Keratinocyte (primary cell): ENCODE measurements at regions not wholly inside any gene's neighbourhood (a gene's known extent, or its start where the extent isn't known, plus 50 kb on each side); places are given as distances from the start of the nearest gene placed in this dataset.

Experiments used
- DNase-seq: peaks from one replicate; pipeline ENCODE4 v3.0.0-alpha.2; 2011; ENCODE audit warnings: low read depth, missing footprints, low spot score
- FAIRE-seq: peaks from 2 replicates; lab custom pipeline; 2011; peaks lifted over from hg19 to GRCh38; lab: Jason Lieb, UNC
- H2AFZ ChIP-seq: 2 replicates; pipeline ENCODE4 v1.6.0; 2012; ENCODE audit warnings: low read length, control low read depth, inconsistent platforms; ENCODE audit not compliant: control insufficient read depth
- H3K27ac ChIP-seq: 2 replicates; pipeline ENCODE4 v1.5.1; 2011; ENCODE audit warnings: low read length; ENCODE audit not compliant: control insufficient read depth, insufficient read depth
- H3K27me3 ChIP-seq: 3 replicates; pipeline ENCODE4 v1.6.0; 2011; ENCODE audit warnings: low read length; ENCODE audit not compliant: control insufficient read depth, insufficient read depth; ENCODE audit errors: extremely low read depth
- H3K36me3 ChIP-seq, 2 experiments: 2 replicates in 1 of 2; 3 replicates in 1 of 2; pipeline ENCODE4 v1.5.1; 2011; ENCODE audit warnings: low read length in 2 of 2, mild to moderate bottlenecking in 1 of 2; ENCODE audit not compliant: control insufficient read depth in 2 of 2, insufficient read depth in 2 of 2; ENCODE audit errors: extremely low read depth in 1 of 2
- H3K4me1 ChIP-seq: 3 replicates; pipeline ENCODE4 v1.5.1; 2011; ENCODE audit warnings: low read length; ENCODE audit not compliant: control insufficient read depth, insufficient read depth; ENCODE audit errors: extremely low read depth
- H3K4me2 ChIP-seq: 3 replicates; pipeline ENCODE4 v1.6.0; 2011; ENCODE audit warnings: low read depth, low read length; ENCODE audit not compliant: control insufficient read depth, insufficient read depth; ENCODE audit errors: extremely low read depth
- H3K4me3 ChIP-seq, 3 experiments: fragments of 200-600 bp in 1 of 3; sonication (generic) in 1 of 3; 2 replicates in 2 of 3; 3 replicates in 1 of 3; pipeline ENCODE4 v1.5.1; 2011 to 2016; ENCODE audit warnings: low read length in 3 of 3, mild to moderate bottlenecking in 3 of 3, control low read depth in 2 of 3, inconsistent platforms in 1 of 3, low read depth in 1 of 3, mixed read lengths in 1 of 3, mixed run types in 1 of 3, moderate library complexity in 1 of 3; ENCODE audit not compliant: control insufficient read depth in 2 of 3, insufficient read depth in 2 of 3; ENCODE audit errors: extremely low read depth in 1 of 3
- H3K79me2 ChIP-seq: 2 replicates; pipeline ENCODE4 v1.6.0; 2012; ENCODE audit warnings: low read length; ENCODE audit not compliant: control insufficient read depth, insufficient read depth
- H3K9ac ChIP-seq: 3 replicates; pipeline ENCODE4 v1.6.0; 2011; ENCODE audit warnings: low read length; ENCODE audit not compliant: control insufficient read depth, insufficient read depth; ENCODE audit errors: extremely low read depth
- H3K9me1 ChIP-seq: 3 replicates; pipeline ENCODE4 v1.6.0; 2011; ENCODE audit warnings: low read length; ENCODE audit not compliant: control insufficient read depth, insufficient read depth; ENCODE audit errors: extremely low read depth
- H3K9me3 ChIP-seq: 2 replicates; pipeline ENCODE4 v1.5.1; 2012; ENCODE audit warnings: low read depth, low read length; ENCODE audit not compliant: control insufficient read depth
- H4K20me1 ChIP-seq: 3 replicates; pipeline ENCODE4 v1.6.0; 2011; ENCODE audit warnings: low read length; ENCODE audit not compliant: control insufficient read depth, insufficient read depth; ENCODE audit errors: extremely low read depth
- CTCF ChIP-seq, 3 experiments: IDR thresholded peaks in 1 of 3; conservative IDR thresholded peaks in 1 of 3; optimal IDR thresholded peaks in 1 of 3; 2 replicates in 2 of 3; 3 replicates in 1 of 3; pipeline versions ENCODE3 to v1.5.1; 2011; ENCODE audit warnings: low read length in 3 of 3, mild to moderate bottlenecking in 3 of 3, moderate library complexity in 2 of 3, control low read depth in 1 of 3, inconsistent platforms in 1 of 3; ENCODE audit not compliant: insufficient read depth in 2 of 3; ENCODE audit errors: extremely low read depth in 1 of 3
- EZH2 ChIP-seq: IDR thresholded peaks from one replicate; pipeline ENCODE4 v1.6.1; 2012; ENCODE audit warnings: inconsistent platforms, mild to moderate bottlenecking, low read length, moderate library complexity
- dilution Hi-C: fragments of 300-500 bp; cut with MboI; formaldehyde crosslinking; loops from one replicate; pipeline ENCODE4 v1.7.0; 2020; ENCODE audit warnings: low sequenced_read_pairs; ENCODE audit not compliant: extremely low pct_ligation_motif_present

- H3K9me1 ChIP-seq = peaks cover 4% of the 10 kb centered on the region
- H4K20me1 ChIP-seq = peaks cover 42% of the 10 kb centered on the region
- H3K36me3 ChIP-seq = peaks cover 5 to 21% of the 10 kb centered on the region in 2 experiments
- H3K79me2 ChIP-seq = peaks cover 88% of the 10 kb centered on the region
- H2AFZ ChIP-seq = no peak overlapping the region
- dilution Hi-C loops = no loop called here
- no peak for TF ChIP-seq EZH2
- TF ChIP-seq CTCF (optimal IDR thresholded peaks at IDR 0.05 in 1 of 3, IDR thresholded peaks at IDR 0.05 in 1 of 3, conservative IDR thresholded peaks at IDR 0.05 in 1 of 3; ENCODE audit: extremely low read depth in 1 of 3, insufficient read depth in 2 of 3, low read length in 3 of 3) = no peak
- H3K4me3 ChIP-seq = no peak overlapping the region
- DNase-seq = no peak
- H3K4me1 ChIP-seq = peaks cover 3% of the 10 kb centered on the region
- no peaks in the 10 kb centered on the region for H3K9me3 ChIP-seq
- no peak overlapping the region for H3K4me2 ChIP-seq
- no peak for FAIRE-seq
- no peak overlapping the region for H3K27ac ChIP-seq
- no peak overlapping the region for H3K9ac ChIP-seq
- H3K27me3 ChIP-seq = no peaks in the 10 kb centered on the region
These were observed 204.6 kb downstream of the SEC14L1 start for GRCh38 chr17:77345260-77345910.

GRCh38 chr17:77346765-77347164 is 206.0 kb downstream of the SEC14L1 start:
- dilution Hi-C loops = no loop called here
- Histone ChIP-seq H3K9me3 (no peaks in the 10 kb centered on the region), H3K4me1 (peaks cover 3% of the 10 kb centered on the region), H3K27me3 (no peaks in the 10 kb centered on the region), H2AFZ (no peak overlapping the region), H4K20me1 (peaks cover 54% of the 10 kb centered on the region), H3K79me2 (peaks cover 91% of the 10 kb centered on the region), H3K9ac (no peak overlapping the region), H3K4me3 (no peak overlapping the region), H3K9me1 (peaks cover 4% of the 10 kb centered on the region), H3K27ac (no peak overlapping the region), H3K36me3 (peaks cover 5 to 26% of the 10 kb centered on the region in 2 experiments), H3K4me2 (no peak overlapping the region)
- TF ChIP-seq CTCF (optimal IDR thresholded peaks at IDR 0.05 in 1 of 3, IDR thresholded peaks at IDR 0.05 in 1 of 3, conservative IDR thresholded peaks at IDR 0.05 in 1 of 3; ENCODE audit: extremely low read depth in 1 of 3, insufficient read depth in 2 of 3, low read length in 3 of 3) = no peak
- no peak for TF ChIP-seq EZH2
- DNase-seq = no peak
- FAIRE-seq = no peak
